Peyer's patch (tissue), 4 donors: ENCODE measurements at regions not wholly inside any gene's neighbourhood (a gene's known extent, or its start where the extent isn't known, plus 50 kb on each side); places are given as distances from the start of the nearest gene placed in this dataset.

ENCODE experiments used
- POLR2A ChIP-seq, 2 donors: fragments of 450-650 bp; IDR thresholded peaks; one replicate each; pipeline ENCODE4 v1.5.1; 2017; ENCODE audit warnings: antibody characterized with exemption in 2 of 2, mild to moderate bottlenecking in 2 of 2, moderate library complexity in 2 of 2
- TF ChIP-seq, protein P1 (sequence below), 6 experiments: fragments of 450-650 bp in 4 of 6; fragments of 200-600 bp in 2 of 6; sonication (generic) in 1 of 6; IDR thresholded peaks; one replicate each; pipeline ENCODE4 v1.5.1; 2017 to 2019; ENCODE audit warnings: antibody characterized with exemption in 6 of 6, mild to moderate bottlenecking in 3 of 6, moderate library complexity in 1 of 6

DNA sequence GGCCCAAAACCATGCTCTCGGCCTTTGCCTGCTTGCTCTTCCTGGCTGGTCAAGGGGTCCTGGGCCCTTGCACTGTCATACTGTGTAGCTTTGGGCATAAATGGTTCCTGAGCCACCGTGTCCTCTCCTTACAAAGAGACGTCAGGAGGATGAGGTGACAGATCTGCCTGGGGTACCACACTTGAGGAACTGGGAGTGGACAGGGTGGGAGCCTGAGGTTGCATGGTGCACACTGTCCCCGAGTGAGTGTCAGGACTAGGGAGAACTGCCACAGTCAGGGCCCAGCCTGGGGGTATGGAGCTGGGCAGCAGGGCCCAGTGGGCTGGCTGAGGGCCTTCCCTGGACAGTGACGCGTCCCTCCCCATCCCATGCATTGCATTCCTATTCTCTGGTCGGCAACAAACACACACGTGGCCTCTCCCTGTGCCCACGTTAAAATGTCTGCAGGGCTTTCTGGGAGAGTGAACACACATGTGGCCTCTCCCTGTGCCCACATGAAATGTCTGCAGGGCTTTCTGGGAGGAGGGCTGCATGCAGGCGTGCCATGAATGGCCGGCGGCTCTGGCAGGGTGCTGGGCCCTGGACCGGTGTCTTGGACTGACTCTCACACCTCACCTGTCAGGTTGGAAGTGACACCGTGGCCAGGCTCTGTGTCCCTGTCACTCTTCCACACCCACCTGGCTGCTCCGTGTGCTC lies 122.1 kb upstream of the COL5A1 start:
- TF ChIP-seq, protein P1, sequence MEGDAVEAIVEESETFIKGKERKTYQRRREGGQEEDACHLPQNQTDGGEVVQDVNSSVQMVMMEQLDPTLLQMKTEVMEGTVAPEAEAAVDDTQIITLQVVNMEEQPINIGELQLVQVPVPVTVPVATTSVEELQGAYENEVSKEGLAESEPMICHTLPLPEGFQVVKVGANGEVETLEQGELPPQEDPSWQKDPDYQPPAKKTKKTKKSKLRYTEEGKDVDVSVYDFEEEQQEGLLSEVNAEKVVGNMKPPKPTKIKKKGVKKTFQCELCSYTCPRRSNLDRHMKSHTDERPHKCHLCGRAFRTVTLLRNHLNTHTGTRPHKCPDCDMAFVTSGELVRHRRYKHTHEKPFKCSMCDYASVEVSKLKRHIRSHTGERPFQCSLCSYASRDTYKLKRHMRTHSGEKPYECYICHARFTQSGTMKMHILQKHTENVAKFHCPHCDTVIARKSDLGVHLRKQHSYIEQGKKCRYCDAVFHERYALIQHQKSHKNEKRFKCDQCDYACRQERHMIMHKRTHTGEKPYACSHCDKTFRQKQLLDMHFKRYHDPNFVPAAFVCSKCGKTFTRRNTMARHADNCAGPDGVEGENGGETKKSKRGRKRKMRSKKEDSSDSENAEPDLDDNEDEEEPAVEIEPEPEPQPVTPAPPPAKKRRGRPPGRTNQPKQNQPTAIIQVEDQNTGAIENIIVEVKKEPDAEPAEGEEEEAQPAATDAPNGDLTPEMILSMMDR (IDR thresholded peaks at IDR 0.05), result no peak
- no peak for TF ChIP-seq POLR2A (IDR thresholded peaks at IDR 0.05)
